K562 (cell line): ENCODE measurements at regions not wholly inside any gene's neighbourhood (a gene's known extent, or its start where the extent isn't known, plus 50 kb on each side); places are given as distances from the start of the nearest gene placed in this dataset.

Source experiments
- ATAC-seq: fragments of 200-7000 bp; cut with Tn5 transposase; 3 replicates; pipeline ENCODE4 v1.9.1; 2020; ENCODE audit warnings: moderate library complexity
- BruUV-seq: library from RNA; stranded (reverse); fragments of 400-500 nt; replicated peaks from 2 replicates; lab custom pipeline; 2021; lab: Mats Ljungman, UMichigan
- CTCF ChIA-PET: fragments of 300-600 bp; formaldehyde crosslinking; extraction: SDS; loops from one replicate; lab custom pipeline; 2021; ENCODE audit warnings: low intra/inter-chr PET ratio; lab: Yijun Ruan, JAX
- POLR2A ChIA-PET: fragments of 300-600, 350-650 bp; sonication (Branson Sonifier 250); formaldehyde crosslinking; extraction: SDS; loops from one replicate; lab custom pipeline; 2021; ENCODE audit warnings: antibody characterized with exemption, inconsistent platforms; lab: Yijun Ruan, JAX
- DNase-seq, 4 experiments: peaks; one replicate each; pipeline versions ENCODE4 v3.0.0 to v3.0.0-alpha.2; 2011 to 2018; ENCODE audit warnings: low spot score in 3 of 4, mixed read lengths in 3 of 4; ENCODE audit errors: extremely low read depth in 1 of 4
- FAIRE-seq: peaks from 2 replicates; lab custom pipeline; 2011; peaks lifted over from hg19 to GRCh38; lab: Jason Lieb, UNC
- H2AFZ ChIP-seq: 2 replicates; pipeline ENCODE4 v1.6.0; 2011; ENCODE audit warnings: low read depth, low read length, control low read depth, inconsistent platforms
- H3K27ac ChIP-seq: fragments of 200-600 bp; 3 replicates; pipeline ENCODE4 v1.8.0; 2011; ENCODE audit warnings: low read depth, mild to moderate bottlenecking, control low read depth, inconsistent platforms, low read length, moderate library complexity, mixed read lengths; ENCODE audit errors: extremely low read depth
- H3K27me3 ChIP-seq, 2 experiments: fragments of 300-600 bp in 1 of 2; 2 replicates in 1 of 2; 3 replicates in 1 of 2; pipeline versions ENCODE4 v1.6.0 to v1.8.0; 2011; ENCODE audit warnings: inconsistent platforms in 2 of 2, low read length in 2 of 2, mild to moderate bottlenecking in 1 of 2, mixed read lengths in 1 of 2, moderate library complexity in 1 of 2; ENCODE audit not compliant: control insufficient read depth in 2 of 2, insufficient read depth in 2 of 2
- H3K36me3 ChIP-seq: fragments of 300-600 bp; 3 replicates; pipeline ENCODE4 v1.8.0; 2011; ENCODE audit warnings: mild to moderate bottlenecking, low read length, inconsistent platforms; ENCODE audit not compliant: control insufficient read depth, insufficient read depth
- H3K4me1 ChIP-seq, 2 experiments: fragments of 200-600 bp in 1 of 2; replicated peaks in 1 of 2; 2 replicates in 1 of 2; 3 replicates in 1 of 2; pipeline versions ENCODE4 v1.5.1 to v1.8.0; 2011; ENCODE audit warnings: inconsistent platforms in 2 of 2, low read length in 2 of 2, mild to moderate bottlenecking in 1 of 2, mixed read lengths in 1 of 2, moderate library complexity in 1 of 2; ENCODE audit not compliant: control insufficient read depth in 2 of 2, insufficient read depth in 2 of 2
- H3K4me2 ChIP-seq: 2 replicates; pipeline ENCODE4 v1.6.1; 2011; ENCODE audit warnings: low read length, control low read depth, inconsistent platforms, mixed read lengths; ENCODE audit not compliant: insufficient read depth
- H3K4me3 ChIP-seq: fragments of 200-600 bp; sonication (generic), shearing (Covaris generic); 2 replicates; pipeline ENCODE4 v1.5.1; 2016; ENCODE audit warnings: control low read depth, inconsistent platforms
- H3K79me2 ChIP-seq: fragments of 200-600 bp; 3 replicates; pipeline ENCODE4 v1.8.0; 2011; ENCODE audit warnings: low read length, inconsistent platforms; ENCODE audit not compliant: control insufficient read depth, insufficient read depth
- H3K9ac ChIP-seq, 2 experiments: 2 replicates each; pipeline versions ENCODE4 v1.6.0 to v1.6.1; 2011; ENCODE audit warnings: low read depth in 2 of 2, low read length in 2 of 2, control low read depth in 1 of 2, inconsistent platforms in 1 of 2, mild to moderate bottlenecking in 1 of 2, mixed read lengths in 1 of 2; ENCODE audit not compliant: insufficient read depth in 1 of 2
- H3K9me1 ChIP-seq: one replicate; pipeline ENCODE4 v1.6.0; 2011; ENCODE audit warnings: inconsistent platforms, mild to moderate bottlenecking, low read length, moderate library complexity; ENCODE audit not compliant: control insufficient read depth, insufficient read depth
- H3K9me3 ChIP-seq: replicated peaks from 2 replicates; pipeline ENCODE4 v1.5.1; 2011; ENCODE audit warnings: low read depth, low read length, inconsistent platforms; ENCODE audit not compliant: control insufficient read depth, insufficient read depth
- H4K20me1 ChIP-seq: replicated peaks from 2 replicates; pipeline ENCODE4 v1.6.1; 2011; ENCODE audit warnings: low read length, inconsistent platforms, mixed read lengths; ENCODE audit not compliant: control insufficient read depth, insufficient read depth
- CBFB ChIP-seq: sonication (generic); formaldehyde crosslinking; IDR thresholded peaks from 2 replicates; pipeline ENCODE4 v1.4.0; 2020; ENCODE audit warnings: mild to moderate bottlenecking, missing genetic modification reagents
- CREM ChIP-seq: IDR thresholded peaks from 2 replicates; pipeline ENCODE4 v1.6.1; 2014; ENCODE audit warnings: antibody characterized with exemption, low read depth
- DPF2 ChIP-seq: fragments of 450-650 bp; IDR thresholded peaks from 2 replicates; pipeline ENCODE4 v1.6.1; 2016
- ETV6 ChIP-seq, 3 experiments: fragments of 150-350 bp in 1 of 3; sonication (generic) in 1 of 3; formaldehyde crosslinking in 1 of 3; IDR thresholded peaks; 2 replicates each; pipeline versions ENCODE4 v1.6.1 to v1.8.0; 2014 to 2022; ENCODE audit warnings: borderline replicate concordance in 2 of 3, low read depth in 2 of 3, antibody characterized with exemption in 1 of 3, low read length in 1 of 3, mild to moderate bottlenecking in 1 of 3, missing genetic modification reagents in 1 of 3
- IFI16 ChIP-seq: fragments of 250-450 bp; sonication (Bioruptor Pico); IDR thresholded peaks from 2 replicates; pipeline ENCODE4 v2.1.2; 2022; ENCODE audit warnings: mild to moderate bottlenecking, inconsistent platforms
- MXD1 ChIP-seq: fragments of 250-450 bp; sonication (Bioruptor Pico); IDR thresholded peaks from 2 replicates; pipeline ENCODE4 v1.8.0; 2021; ENCODE audit warnings: borderline replicate concordance, mild to moderate bottlenecking, moderate library complexity; ENCODE audit not compliant: poor library complexity, severe bottlenecking
- MYBL2 ChIP-seq, 2 experiments: fragments of 450-650 bp in 1 of 2; sonication (generic) in 1 of 2; formaldehyde crosslinking in 1 of 2; IDR thresholded peaks; 2 replicates each; pipeline versions ENCODE4 v1.6.1 to v1.8.1; 2017 to 2022; ENCODE audit warnings: borderline replicate concordance in 1 of 2, inconsistent platforms in 1 of 2, low read depth in 1 of 2, mild to moderate bottlenecking in 1 of 2, missing genetic modification reagents in 1 of 2, moderate library complexity in 1 of 2
- TFAM ChIP-seq: fragments of 250-450 bp; sonication (Bioruptor Pico); conservative IDR thresholded peaks from 2 replicates; pipeline ENCODE4 v1.5.0; 2021; ENCODE audit warnings: mild to moderate bottlenecking, moderate library complexity
- XRCC4 ChIP-seq: IDR thresholded peaks from one replicate; pipeline ENCODE4 v1.6.1; 2011; ENCODE audit not compliant: insufficient read depth, insufficient read length; ENCODE audit errors: extremely low read depth
- ZNF696 ChIP-seq: fragments of 250-450 bp; sonication (Bioruptor Pico); conservative IDR thresholded peaks from 2 replicates; pipeline ENCODE4 v1.4.0; 2020; ENCODE audit warnings: mild to moderate bottlenecking, moderate library complexity
- ZNF785 ChIP-seq: fragments of 250-450 bp; sonication (Bioruptor Pico); IDR thresholded peaks from 2 replicates; pipeline ENCODE4 v1.4.0; 2020; ENCODE audit warnings: mild to moderate bottlenecking
- WGBS: fragments of 100-300 bp; shearing (Covaris generic); methylation state at CpG from one replicate; pipeline ENCODE4 v1.1.6; 2016; ENCODE audit warnings: low coverage, mixed read lengths; ENCODE audit not compliant: insufficient coverage; ENCODE audit errors: missing lambda C conversion rate; 5-methylcytosine and 5-hydroxymethylcytosine counted together
- in situ Hi-C: fragments of 300-500 bp; cut with MboI; formaldehyde crosslinking; loops from 4 replicates; pipeline ENCODE4 v1.15.0; 2018; ENCODE audit warnings: inconsistent platforms, mixed read lengths
- intact Hi-C: fragments of 100-400 bp; cut with micrococcal nuclease; formaldehyde crosslinking; loops from 2 replicates; pipeline ENCODE4 v1.14.2; 2022
- TF ChIP-seq, protein P1 (sequence below): fragments of 250-450 bp; sonication (Bioruptor Pico); IDR thresholded peaks from 2 replicates; pipeline ENCODE4 v1.5.0; 2020; ENCODE audit warnings: mild to moderate bottlenecking, borderline replicate concordance

GRCh38 chr14:83441801-83442200, 1908.1 kb upstream of the SEL1L start (continued):
- TF ChIP-seq XRCC4 (no peak), IFI16 (CRISPR knock-in tag) (no peak)

- TF ChIP-seq ZNF696 (CRISPR knock-in tag) (no peak), CREM (no peak), CBFB (CRISPR knock-in tag) (no peak)
- Histone ChIP-seq H3K4me3 (no peak overlapping the region), H3K9me1 (no peaks in the 10 kb centered on the region), H4K20me1 (no peaks in the 10 kb centered on the region), H3K4me2 (no peak overlapping the region), H3K79me2 (no peaks in the 10 kb centered on the region), H3K9me3 (no peaks in the 10 kb centered on the region), H3K36me3 (no peaks in the 10 kb centered on the region), H3K27me3 (no peaks in the 10 kb centered on the region), H2AFZ (no peak overlapping the region), H3K9ac (no peak overlapping the region), H3K27ac (no peak overlapping the region), H3K4me1 (no peaks in the 10 kb centered on the region)
- WGBS = 0% methylated on average over 3 of the region's 3 CpGs
- intact Hi-C loops = no loop called here
- ChIA-PET CTCF (no interaction called here), POLR2A (no interaction called here)
- in situ Hi-C loops = no loop called here
- DNase-seq (no peak), ATAC-seq (no peak), FAIRE-seq (no peak)
- BruUV-seq = no TSS peak
These were observed 1921.9 kb upstream of the SEL1L start for GRCh38 chr14:83455561-83455960.

DNA sequence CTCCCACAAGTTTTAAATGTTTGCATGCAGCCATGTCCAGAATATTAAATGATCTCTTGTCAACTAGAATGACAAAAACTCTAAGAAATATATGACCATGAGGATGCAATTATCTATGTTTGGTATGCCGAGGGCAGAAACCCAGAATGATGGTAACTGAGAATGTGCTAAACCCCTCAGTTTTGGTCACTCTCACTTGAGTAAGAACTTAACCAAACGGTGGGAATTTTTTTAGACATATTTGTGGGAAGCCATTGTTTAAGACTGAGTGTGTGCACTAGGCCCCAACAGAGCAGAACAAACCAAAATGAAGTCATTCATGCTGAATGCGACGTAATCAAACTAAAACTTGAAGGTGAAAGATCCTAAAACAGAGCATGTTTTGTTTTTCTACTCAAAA, 1927.9 kb upstream of the SEL1L start:
- no peak overlapping the region for H3K27ac ChIP-seq
- intact Hi-C loops = no loop called here
- WGBS = 0% methylated on average over 4 of the region's 4 CpGs
- TF ChIP-seq MYBL2 (IDR thresholded peaks at IDR 0.05; ENCODE audit: low read depth) = no peak
- no peak for TF ChIP-seq MYBL2 (CRISPR knock-in tag; IDR thresholded peaks at IDR 0.05; ENCODE audit: borderline replicate concordance)
- no peak for TF ChIP-seq ETV6 (IDR thresholded peaks at IDR 0.05; ENCODE audit: borderline replicate concordance in 1 of 2, low read depth in 2 of 2, low read length in 1 of 2)
- no peak for TF ChIP-seq ETV6 (CRISPR knock-in tag; IDR thresholded peaks at IDR 0.05; ENCODE audit: borderline replicate concordance)
- no peak for TF ChIP-seq TFAM (CRISPR knock-in tag)
- no peak for TF ChIP-seq DPF2
- TF ChIP-seq, protein P1, sequence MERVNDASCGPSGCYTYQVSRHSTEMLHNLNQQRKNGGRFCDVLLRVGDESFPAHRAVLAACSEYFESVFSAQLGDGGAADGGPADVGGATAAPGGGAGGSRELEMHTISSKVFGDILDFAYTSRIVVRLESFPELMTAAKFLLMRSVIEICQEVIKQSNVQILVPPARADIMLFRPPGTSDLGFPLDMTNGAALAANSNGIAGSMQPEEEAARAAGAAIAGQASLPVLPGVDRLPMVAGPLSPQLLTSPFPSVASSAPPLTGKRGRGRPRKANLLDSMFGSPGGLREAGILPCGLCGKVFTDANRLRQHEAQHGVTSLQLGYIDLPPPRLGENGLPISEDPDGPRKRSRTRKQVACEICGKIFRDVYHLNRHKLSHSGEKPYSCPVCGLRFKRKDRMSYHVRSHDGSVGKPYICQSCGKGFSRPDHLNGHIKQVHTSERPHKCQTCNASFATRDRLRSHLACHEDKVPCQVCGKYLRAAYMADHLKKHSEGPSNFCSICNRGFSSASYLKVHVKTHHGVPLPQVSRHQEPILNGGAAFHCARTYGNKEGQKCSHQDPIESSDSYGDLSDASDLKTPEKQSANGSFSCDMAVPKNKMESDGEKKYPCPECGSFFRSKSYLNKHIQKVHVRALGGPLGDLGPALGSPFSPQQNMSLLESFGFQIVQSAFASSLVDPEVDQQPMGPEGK = no peak
- TF ChIP-seq MXD1 (CRISPR knock-in tag) = no peak
- no peak for TF ChIP-seq ZNF785

More for the DNA sequence above, 1927.9 kb upstream of the SEL1L start:
- Histone ChIP-seq H3K4me2 (no peak overlapping the region), H3K36me3 (no peaks in the 10 kb centered on the region), H3K4me3 (no peak overlapping the region), H3K9me3 (no peaks in the 10 kb centered on the region), H4K20me1 (no peaks in the 10 kb centered on the region), H3K4me1 (no peaks in the 10 kb centered on the region), H3K27me3 (no peaks in the 10 kb centered on the region), H2AFZ (no peak overlapping the region), H3K9ac (no peak overlapping the region), H3K79me2 (no peaks in the 10 kb centered on the region), H3K9me1 (no peaks in the 10 kb centered on the region)
- POLR2A ChIA-PET = no interaction called here
- DNase-seq (no peak), ATAC-seq (no peak), FAIRE-seq (no peak)
- CTCF ChIA-PET = no interaction called here
- no TSS peak for BruUV-seq
- in situ Hi-C loops = no loop called here
